Loucy (cell line): ENCODE measurements at regions not wholly inside any gene's neighbourhood (a gene's known extent, or its start where the extent isn't known, plus 50 kb on each side); places are given as distances from the start of the nearest gene placed in this dataset.

ENCODE experiments used
- H2AFZ ChIP-seq: fragments of 200-600 bp; sonication (generic); 2 replicates; pipeline ENCODE4 v1.6.0; 2016; ENCODE audit warnings: antibody characterized with exemption, mild to moderate bottlenecking, low read length, moderate library complexity
- H3F3A ChIP-seq: fragments of 200-600 bp; 2 replicates; pipeline ENCODE4 v1.6.0; 2016; ENCODE audit warnings: antibody characterized with exemption, low read depth, mild to moderate bottlenecking
- H3K27me3 ChIP-seq: fragments of 200-600 bp; sonication (generic); 2 replicates; pipeline ENCODE4 v1.6.1; 2014; ENCODE audit warnings: low read length, mild to moderate bottlenecking; ENCODE audit not compliant: insufficient read depth, poor library complexity, severe bottlenecking
- H3K36me3 ChIP-seq: fragments of 200-600 bp; sonication (generic); 2 replicates; pipeline ENCODE4 v1.6.1; 2016; ENCODE audit warnings: low read length; ENCODE audit not compliant: insufficient read depth
- H3K4me1 ChIP-seq: fragments of 200-600 bp; sonication (generic); 2 replicates; pipeline ENCODE4 v1.5.1; 2014; ENCODE audit warnings: low read length, mild to moderate bottlenecking; ENCODE audit not compliant: insufficient read depth, poor library complexity, severe bottlenecking
- H3K4me2 ChIP-seq: fragments of 200-600 bp; sonication (generic); 2 replicates; pipeline ENCODE4 v1.6.0; 2014; ENCODE audit warnings: antibody characterized with exemption, low read length, low read depth, mild to moderate bottlenecking; ENCODE audit not compliant: poor library complexity, severe bottlenecking
- H3K4me3 ChIP-seq: fragments of 200-600 bp; sonication (generic); 2 replicates; pipeline ENCODE4 v1.5.1; 2014; ENCODE audit warnings: low read length, mild to moderate bottlenecking, mixed read lengths; ENCODE audit not compliant: poor library complexity, severe bottlenecking
- H3K79me2 ChIP-seq: fragments of 200-600 bp; sonication (generic); 2 replicates; pipeline ENCODE4 v1.6.1; 2014; ENCODE audit warnings: low read length; ENCODE audit not compliant: insufficient read depth
- H3K9ac ChIP-seq: fragments of 200-600 bp; sonication (generic); 2 replicates; pipeline ENCODE4 v1.6.0; 2014; ENCODE audit warnings: mild to moderate bottlenecking, low read depth, low read length, moderate library complexity; ENCODE audit not compliant: poor library complexity, severe bottlenecking
- H3K9me2 ChIP-seq: fragments of 200-600 bp; sonication (generic); replicated peaks from 2 replicates; pipeline ENCODE4 v1.6.1; 2016; ENCODE audit warnings: low read depth, low read length, mixed read lengths
- H3K9me3 ChIP-seq: fragments of 200-600 bp; sonication (generic); 2 replicates; pipeline ENCODE4 v1.6.1; 2014; ENCODE audit warnings: mild to moderate bottlenecking, antibody characterized with exemption, low read length, low read depth; ENCODE audit not compliant: insufficient read depth
- H4K20me1 ChIP-seq: fragments of 200-600 bp; sonication (generic); 2 replicates; pipeline ENCODE4 v1.6.0; 2014; ENCODE audit warnings: antibody characterized with exemption, low read length, mild to moderate bottlenecking; ENCODE audit not compliant: insufficient read depth, poor library complexity, severe bottlenecking
- CTCF ChIP-seq: fragments of 200-600 bp; sonication (generic); conservative IDR thresholded peaks from 2 replicates; pipeline ENCODE4 v1.5.1; 2014; ENCODE audit warnings: mild to moderate bottlenecking, antibody characterized with exemption, low read length
- EZH2phosphoT487 ChIP-seq: fragments of 200-600 bp; IDR thresholded peaks from 2 replicates; pipeline ENCODE4 v1.6.1; 2018; ENCODE audit warnings: antibody characterized with exemption, mild to moderate bottlenecking, moderate library complexity, borderline replicate concordance

GRCh38 chr1:78437941-78438340, 52.8 kb upstream of the PTGFR start:
- no peak for TF ChIP-seq CTCF
- no peak for TF ChIP-seq EZH2phosphoT487
- no peak overlapping the region for H3K4me2 ChIP-seq
- no peaks in the 10 kb centered on the region for H4K20me1 ChIP-seq

GRCh38 chr1:78440381-78440793, 50.4 kb upstream of the PTGFR start:
- Histone ChIP-seq H3K9ac (no peak overlapping the region), H3K27me3 (no peaks in the 10 kb centered on the region), H3K4me3 (no peak overlapping the region), H4K20me1 (no peaks in the 10 kb centered on the region), H3K9me2 (no peaks in the 10 kb centered on the region), H3K36me3 (no peaks in the 10 kb centered on the region), H2AFZ (no peak overlapping the region), H3K4me2 (no peak overlapping the region), H3K9me3 (no peaks in the 10 kb centered on the region), H3F3A (no peaks in the 10 kb centered on the region), H3K79me2 (no peaks in the 10 kb centered on the region), H3K4me1 (no peaks in the 10 kb centered on the region)
- TF ChIP-seq CTCF = no peak
- no peak for TF ChIP-seq EZH2phosphoT487

More at GRCh38 chr1:78437941-78438340, 52.8 kb upstream of the PTGFR start:
- Histone ChIP-seq H3K9me2 (no peaks in the 10 kb centered on the region), H3K4me3 (no peak overlapping the region), H3K27me3 (no peaks in the 10 kb centered on the region), H3K36me3 (no peaks in the 10 kb centered on the region), H2AFZ (no peak overlapping the region), H3K79me2 (no peaks in the 10 kb centered on the region), H3F3A (no peaks in the 10 kb centered on the region), H3K9ac (no peak overlapping the region), H3K9me3 (no peaks in the 10 kb centered on the region), H3K4me1 (no peaks in the 10 kb centered on the region)
